ENCODE measurements at regions not wholly inside any gene's neighbourhood (a gene's known extent, or its start where the extent isn't known, plus 50 kb on each side); places are given as distances from the start of the nearest gene placed in this dataset.

- TF ChIP-seq, protein P1, sequence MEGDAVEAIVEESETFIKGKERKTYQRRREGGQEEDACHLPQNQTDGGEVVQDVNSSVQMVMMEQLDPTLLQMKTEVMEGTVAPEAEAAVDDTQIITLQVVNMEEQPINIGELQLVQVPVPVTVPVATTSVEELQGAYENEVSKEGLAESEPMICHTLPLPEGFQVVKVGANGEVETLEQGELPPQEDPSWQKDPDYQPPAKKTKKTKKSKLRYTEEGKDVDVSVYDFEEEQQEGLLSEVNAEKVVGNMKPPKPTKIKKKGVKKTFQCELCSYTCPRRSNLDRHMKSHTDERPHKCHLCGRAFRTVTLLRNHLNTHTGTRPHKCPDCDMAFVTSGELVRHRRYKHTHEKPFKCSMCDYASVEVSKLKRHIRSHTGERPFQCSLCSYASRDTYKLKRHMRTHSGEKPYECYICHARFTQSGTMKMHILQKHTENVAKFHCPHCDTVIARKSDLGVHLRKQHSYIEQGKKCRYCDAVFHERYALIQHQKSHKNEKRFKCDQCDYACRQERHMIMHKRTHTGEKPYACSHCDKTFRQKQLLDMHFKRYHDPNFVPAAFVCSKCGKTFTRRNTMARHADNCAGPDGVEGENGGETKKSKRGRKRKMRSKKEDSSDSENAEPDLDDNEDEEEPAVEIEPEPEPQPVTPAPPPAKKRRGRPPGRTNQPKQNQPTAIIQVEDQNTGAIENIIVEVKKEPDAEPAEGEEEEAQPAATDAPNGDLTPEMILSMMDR (conservative IDR thresholded peaks at IDR 0.05; ENCODE audit: low read depth in 2 of 2) = no peak
- TF ChIP-seq POLR2AphosphoS5 (IDR thresholded peaks at IDR 0.05; ENCODE audit: low read depth) (no peak), EZH2 (IDR thresholded peaks at IDR 0.05; ENCODE audit: low read depth, unreplicated experiment) (no peak), ETS1 (IDR thresholded peaks at IDR 0.05) (no peak), CREB1 (CRISPR knock-in tag; IDR thresholded peaks at IDR 0.05; ENCODE audit: low read depth) (no peak), EZH2phosphoT487 (IDR thresholded peaks at IDR 0.05; ENCODE audit: unreplicated experiment) (no peak), JUNB (IDR thresholded peaks at IDR 0.05; ENCODE audit: unreplicated experiment) (no peak), REST (IDR thresholded peaks at IDR 0.05; ENCODE audit: unreplicated experiment) (no peak)
Observed at GRCh38 chr15:92745845-92746271, 90.3 kb upstream of the FAM174B start.

Data from GM23338 (cell line).